HG02870 (cell line): ENCODE measurements at regions not wholly inside any gene's neighbourhood (a gene's known extent, or its start where the extent isn't known, plus 50 kb on each side); places are given as distances from the start of the nearest gene placed in this dataset.

Experiments
- ATAC-seq: cut with Tn5 transposase; IDR thresholded peaks from one replicate; pipeline ENCODE4 v1.9.1; 2021; ENCODE audit warnings: mild to moderate bottlenecking, moderate library complexity; ENCODE audit not compliant: unreplicated experiment

- ATAC-seq, result no peak
These were observed 683.0 kb downstream of the SLC4A3 start for GRCh38 chr2:220310451-220310861.

- ATAC-seq, result no peak
These were observed 687.8 kb downstream of the SLC4A3 start for GRCh38 chr2:220315098-220315823.

GRCh38 chr2:220318037-220318436 is 690.6 kb downstream of the SLC4A3 start:
- ATAC-seq, result no peak

GRCh38 chr2:220318508-220318907 is 691.1 kb downstream of the SLC4A3 start:
- ATAC-seq, result no peak

GRCh38 chr2:220320326-220320725 is 692.9 kb downstream of the SLC4A3 start:
- no peak for ATAC-seq

- ATAC-seq, result no peak
These were observed 705.5 kb downstream of the SLC4A3 start for GRCh38 chr2:220332886-220333285.

- ATAC-seq, result no peak
These were observed 706.8 kb downstream of the SLC4A3 start for GRCh38 chr2:220334210-220334609.

GRCh38 chr2:220334871-220335590 is 707.6 kb downstream of the SLC4A3 start:
- ATAC-seq, result no peak

- ATAC-seq, result no peak
These were observed 708.1 kb downstream of the SLC4A3 start for GRCh38 chr2:220335591-220335915.

- ATAC-seq, result no peak
These were observed 709.3 kb downstream of the SLC4A3 start for GRCh38 chr2:220336771-220337170.

GRCh38 chr2:220337611-220338440 is 710.4 kb downstream of the SLC4A3 start:
- no peak for ATAC-seq

GRCh38 chr2:220341014-220341413 is 713.6 kb downstream of the SLC4A3 start:
- no peak for ATAC-seq

- ATAC-seq, result no peak
These were observed 719.5 kb downstream of the SLC4A3 start for GRCh38 chr2:220346919-220347318.

GRCh38 chr2:220347626-220348025 is 720.2 kb downstream of the SLC4A3 start:
- ATAC-seq, result no peak

GRCh38 chr2:220348206-220348605 is 720.8 kb downstream of the SLC4A3 start:
- no peak for ATAC-seq

- no peak for ATAC-seq
These were observed 726.5 kb downstream of the SLC4A3 start for GRCh38 chr2:220353897-220354296.

GRCh38 chr2:220356076-220356475 is 728.6 kb downstream of the SLC4A3 start:
- no peak for ATAC-seq

- ATAC-seq, result no peak
These were observed 737.6 kb downstream of the SLC4A3 start for GRCh38 chr2:220365023-220365422.

GRCh38 chr2:220366765-220367164 is 739.3 kb downstream of the SLC4A3 start:
- no peak for ATAC-seq

GRCh38 chr2:220370764-220371163 is 743.3 kb downstream of the SLC4A3 start:
- no peak for ATAC-seq

GRCh38 chr2:220371211-220371610 is 743.8 kb downstream of the SLC4A3 start:
- ATAC-seq, result no peak

GRCh38 chr2:220373878-220374277 is 746.4 kb downstream of the SLC4A3 start:
- no peak for ATAC-seq
